ENCODE measurements at regions not wholly inside any gene's neighbourhood (a gene's known extent, or its start where the extent isn't known, plus 50 kb on each side); places are given as distances from the start of the nearest gene placed in this dataset.

- TF ChIP-seq, protein P1, sequence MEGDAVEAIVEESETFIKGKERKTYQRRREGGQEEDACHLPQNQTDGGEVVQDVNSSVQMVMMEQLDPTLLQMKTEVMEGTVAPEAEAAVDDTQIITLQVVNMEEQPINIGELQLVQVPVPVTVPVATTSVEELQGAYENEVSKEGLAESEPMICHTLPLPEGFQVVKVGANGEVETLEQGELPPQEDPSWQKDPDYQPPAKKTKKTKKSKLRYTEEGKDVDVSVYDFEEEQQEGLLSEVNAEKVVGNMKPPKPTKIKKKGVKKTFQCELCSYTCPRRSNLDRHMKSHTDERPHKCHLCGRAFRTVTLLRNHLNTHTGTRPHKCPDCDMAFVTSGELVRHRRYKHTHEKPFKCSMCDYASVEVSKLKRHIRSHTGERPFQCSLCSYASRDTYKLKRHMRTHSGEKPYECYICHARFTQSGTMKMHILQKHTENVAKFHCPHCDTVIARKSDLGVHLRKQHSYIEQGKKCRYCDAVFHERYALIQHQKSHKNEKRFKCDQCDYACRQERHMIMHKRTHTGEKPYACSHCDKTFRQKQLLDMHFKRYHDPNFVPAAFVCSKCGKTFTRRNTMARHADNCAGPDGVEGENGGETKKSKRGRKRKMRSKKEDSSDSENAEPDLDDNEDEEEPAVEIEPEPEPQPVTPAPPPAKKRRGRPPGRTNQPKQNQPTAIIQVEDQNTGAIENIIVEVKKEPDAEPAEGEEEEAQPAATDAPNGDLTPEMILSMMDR (IDR thresholded peaks at IDR 0.05; ENCODE audit: extremely low read depth in 1 of 2, insufficient read depth in 1 of 2, low read depth in 1 of 2, low read length in 2 of 2): no peak
- TF ChIP-seq POLR2A (IDR thresholded peaks at IDR 0.05; ENCODE audit: low read depth, low read length) (no peak), MYC (IDR thresholded peaks at IDR 0.05; ENCODE audit: low read depth, low read length) (no peak), JUN (IDR thresholded peaks at IDR 0.05; ENCODE audit: borderline replicate concordance, insufficient read depth, insufficient read length, low read depth) (no peak), POLR2AphosphoS5 (IDR thresholded peaks at IDR 0.05; ENCODE audit: insufficient read depth, low read depth, low read length) (no peak)
Measured at GRCh38 chr15:97692301-97693015, 268.0 kb upstream of the ARRDC4 start.

All from endothelial cell of umbilical vein (primary cell).